Panc1 (cell line): ENCODE measurements at regions not wholly inside any gene's neighbourhood (a gene's known extent, or its start where the extent isn't known, plus 50 kb on each side); places are given as distances from the start of the nearest gene placed in this dataset.

Experiments
- ATAC-seq: fragments of 200-7000 bp; cut with Tn5 transposase; 2 replicates; pipeline ENCODE4 v1.9.1; 2020; ENCODE audit warnings: mild to moderate bottlenecking, moderate library complexity
- BruUV-seq: library from RNA; stranded (reverse); fragments of 400-500 nt; replicated peaks from 2 replicates; lab custom pipeline; 2021; lab: Mats Ljungman, UMichigan
- CTCF ChIA-PET: fragments of 300-600 bp; sonication (Branson Sonifier 250); formaldehyde crosslinking; loops from one replicate; lab custom pipeline; 2022; ENCODE audit warnings: antibody characterized with exemption; lab: Charles Lee
- POLR2A ChIA-PET: fragments of 300-600 bp; sonication (Branson Sonifier 250); formaldehyde crosslinking; loops from one replicate; lab custom pipeline; 2022; ENCODE audit warnings: antibody characterized with exemption; lab: Charles Lee
- DNase-seq: peaks from one replicate; pipeline ENCODE4 v3.0.0-alpha.2; 2010; ENCODE audit warnings: low read depth, low spot score
- H3K27ac ChIP-seq: 2 replicates; pipeline ENCODE4 v1.5.1; 2011; ENCODE audit warnings: mild to moderate bottlenecking, low read length, inconsistent platforms
- H3K27me3 ChIP-seq: fragments of 200-500 bp; sonication (Bioruptor generic); 2 replicates; pipeline ENCODE4 v1.6.0; 2014; ENCODE audit warnings: low read length, inconsistent platforms; ENCODE audit not compliant: control insufficient read depth, insufficient read depth
- H3K36me3 ChIP-seq: fragments of 200-500 bp; sonication (Bioruptor generic); 2 replicates; pipeline ENCODE4 v1.5.1; 2014; ENCODE audit warnings: inconsistent platforms, mild to moderate bottlenecking, low read length, moderate library complexity; ENCODE audit not compliant: control insufficient read depth, insufficient read depth
- H3K4me1 ChIP-seq: 2 replicates; pipeline ENCODE4 v1.5.1; 2011; ENCODE audit warnings: inconsistent platforms, mild to moderate bottlenecking, low read length, moderate library complexity; ENCODE audit not compliant: control insufficient read depth, insufficient read depth
- H3K4me3 ChIP-seq, 2 experiments: 2 replicates each; pipeline ENCODE4 v1.5.1; 2011 to 2012; ENCODE audit warnings: low read depth in 2 of 2, low read length in 2 of 2, mild to moderate bottlenecking in 2 of 2, inconsistent platforms in 1 of 2, moderate library complexity in 1 of 2
- H3K9me3 ChIP-seq: fragments of 200-500 bp; sonication (Bioruptor generic); 2 replicates; pipeline ENCODE4 v1.5.1; 2014; ENCODE audit warnings: low read depth, mild to moderate bottlenecking, inconsistent platforms, low read length, moderate library complexity; ENCODE audit not compliant: control insufficient read depth, insufficient read depth
- POLR2AphosphoS5 ChIP-seq: IDR thresholded peaks from 2 replicates; pipeline ENCODE4 v1.6.1; 2012; ENCODE audit warnings: mild to moderate bottlenecking, low read depth, low read length, moderate library complexity
- SIN3A ChIP-seq: IDR thresholded peaks from 2 replicates; pipeline ENCODE4 v1.6.1; 2012; ENCODE audit warnings: low read depth, mild to moderate bottlenecking, low read length, moderate library complexity, borderline replicate concordance; ENCODE audit not compliant: insufficient read depth
- TCF7L2 ChIP-seq: IDR thresholded peaks from 2 replicates; pipeline ENCODE4 v1.6.1; 2011; ENCODE audit warnings: mild to moderate bottlenecking, low read depth, low read length, inconsistent platforms
- in situ Hi-C: cut with HindIII; loops from 2 replicates; pipeline ENCODE4 v1.10.0; 2016; ENCODE audit warnings: low sequenced_read_pairs, low pct_unique_long_range_greater_than_20kb
- intact Hi-C: fragments of 100-400 bp; cut with micrococcal nuclease; formaldehyde crosslinking; loops from one replicate; pipeline ENCODE4 v1.10.0; 2022; ENCODE audit not compliant: unreplicated experiment
- TF ChIP-seq, protein P1 (sequence below): fragments of 450-650 bp; IDR thresholded peaks from 2 replicates; pipeline ENCODE4 v1.5.1; 2017; ENCODE audit warnings: mild to moderate bottlenecking
- TF ChIP-seq, protein P2 (sequence below), 2 experiments: IDR thresholded peaks; 2 replicates each; pipeline ENCODE4 v1.6.1; 2011 to 2012; ENCODE audit warnings: low read depth in 2 of 2, control low read depth in 1 of 2, low read length in 1 of 2, mild to moderate bottlenecking in 1 of 2, moderate library complexity in 1 of 2; ENCODE audit not compliant: insufficient read depth in 1 of 2

DNA sequence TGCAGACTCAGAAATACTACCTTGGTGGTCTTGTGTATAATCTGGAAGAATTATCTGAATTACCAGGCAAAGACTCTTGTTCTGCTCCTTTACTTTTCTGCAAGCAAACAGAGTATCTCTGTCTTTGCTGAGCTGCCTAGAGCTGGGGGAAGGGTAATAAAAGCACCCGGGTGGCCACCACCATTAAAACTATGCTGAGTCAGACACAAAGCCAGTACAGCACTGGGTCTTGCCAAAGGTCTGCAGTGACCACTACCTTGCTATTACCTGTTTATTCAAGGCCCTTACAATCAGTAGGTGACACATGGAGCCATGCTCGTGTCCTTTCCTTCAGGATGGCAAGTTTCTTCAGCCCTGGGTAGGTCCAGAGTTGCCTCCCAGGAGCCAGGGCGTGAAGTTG lies 420.6 kb upstream of the CNTN5 start:
- Histone ChIP-seq H3K27ac (no peak overlapping the region), H3K4me1 (no peaks in the 10 kb centered on the region), H3K27me3 (no peaks in the 10 kb centered on the region), H3K36me3 (no peaks in the 10 kb centered on the region), H3K9me3 (no peaks in the 10 kb centered on the region), H3K4me3 (no peak overlapping the region)
- no peak for DNase-seq
- no peak for ATAC-seq
- BruUV-seq: no TSS peak
- ChIA-PET POLR2A (no interaction called here), CTCF (no interaction called here)
- in situ Hi-C loops (no loop called here), intact Hi-C loops (no loop called here)
- TF ChIP-seq, protein P1, sequence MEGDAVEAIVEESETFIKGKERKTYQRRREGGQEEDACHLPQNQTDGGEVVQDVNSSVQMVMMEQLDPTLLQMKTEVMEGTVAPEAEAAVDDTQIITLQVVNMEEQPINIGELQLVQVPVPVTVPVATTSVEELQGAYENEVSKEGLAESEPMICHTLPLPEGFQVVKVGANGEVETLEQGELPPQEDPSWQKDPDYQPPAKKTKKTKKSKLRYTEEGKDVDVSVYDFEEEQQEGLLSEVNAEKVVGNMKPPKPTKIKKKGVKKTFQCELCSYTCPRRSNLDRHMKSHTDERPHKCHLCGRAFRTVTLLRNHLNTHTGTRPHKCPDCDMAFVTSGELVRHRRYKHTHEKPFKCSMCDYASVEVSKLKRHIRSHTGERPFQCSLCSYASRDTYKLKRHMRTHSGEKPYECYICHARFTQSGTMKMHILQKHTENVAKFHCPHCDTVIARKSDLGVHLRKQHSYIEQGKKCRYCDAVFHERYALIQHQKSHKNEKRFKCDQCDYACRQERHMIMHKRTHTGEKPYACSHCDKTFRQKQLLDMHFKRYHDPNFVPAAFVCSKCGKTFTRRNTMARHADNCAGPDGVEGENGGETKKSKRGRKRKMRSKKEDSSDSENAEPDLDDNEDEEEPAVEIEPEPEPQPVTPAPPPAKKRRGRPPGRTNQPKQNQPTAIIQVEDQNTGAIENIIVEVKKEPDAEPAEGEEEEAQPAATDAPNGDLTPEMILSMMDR: no peak
- TF ChIP-seq SIN3A (no peak), POLR2AphosphoS5 (no peak), TCF7L2 (no peak)
- TF ChIP-seq, protein P2, sequence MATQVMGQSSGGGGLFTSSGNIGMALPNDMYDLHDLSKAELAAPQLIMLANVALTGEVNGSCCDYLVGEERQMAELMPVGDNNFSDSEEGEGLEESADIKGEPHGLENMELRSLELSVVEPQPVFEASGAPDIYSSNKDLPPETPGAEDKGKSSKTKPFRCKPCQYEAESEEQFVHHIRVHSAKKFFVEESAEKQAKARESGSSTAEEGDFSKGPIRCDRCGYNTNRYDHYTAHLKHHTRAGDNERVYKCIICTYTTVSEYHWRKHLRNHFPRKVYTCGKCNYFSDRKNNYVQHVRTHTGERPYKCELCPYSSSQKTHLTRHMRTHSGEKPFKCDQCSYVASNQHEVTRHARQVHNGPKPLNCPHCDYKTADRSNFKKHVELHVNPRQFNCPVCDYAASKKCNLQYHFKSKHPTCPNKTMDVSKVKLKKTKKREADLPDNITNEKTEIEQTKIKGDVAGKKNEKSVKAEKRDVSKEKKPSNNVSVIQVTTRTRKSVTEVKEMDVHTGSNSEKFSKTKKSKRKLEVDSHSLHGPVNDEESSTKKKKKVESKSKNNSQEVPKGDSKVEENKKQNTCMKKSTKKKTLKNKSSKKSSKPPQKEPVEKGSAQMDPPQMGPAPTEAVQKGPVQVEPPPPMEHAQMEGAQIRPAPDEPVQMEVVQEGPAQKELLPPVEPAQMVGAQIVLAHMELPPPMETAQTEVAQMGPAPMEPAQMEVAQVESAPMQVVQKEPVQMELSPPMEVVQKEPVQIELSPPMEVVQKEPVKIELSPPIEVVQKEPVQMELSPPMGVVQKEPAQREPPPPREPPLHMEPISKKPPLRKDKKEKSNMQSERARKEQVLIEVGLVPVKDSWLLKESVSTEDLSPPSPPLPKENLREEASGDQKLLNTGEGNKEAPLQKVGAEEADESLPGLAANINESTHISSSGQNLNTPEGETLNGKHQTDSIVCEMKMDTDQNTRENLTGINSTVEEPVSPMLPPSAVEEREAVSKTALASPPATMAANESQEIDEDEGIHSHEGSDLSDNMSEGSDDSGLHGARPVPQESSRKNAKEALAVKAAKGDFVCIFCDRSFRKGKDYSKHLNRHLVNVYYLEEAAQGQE (IDR thresholded peaks at IDR 0.05; ENCODE audit: insufficient read depth in 1 of 2, low read depth in 2 of 2, low read length in 1 of 2): no peak

DNA sequence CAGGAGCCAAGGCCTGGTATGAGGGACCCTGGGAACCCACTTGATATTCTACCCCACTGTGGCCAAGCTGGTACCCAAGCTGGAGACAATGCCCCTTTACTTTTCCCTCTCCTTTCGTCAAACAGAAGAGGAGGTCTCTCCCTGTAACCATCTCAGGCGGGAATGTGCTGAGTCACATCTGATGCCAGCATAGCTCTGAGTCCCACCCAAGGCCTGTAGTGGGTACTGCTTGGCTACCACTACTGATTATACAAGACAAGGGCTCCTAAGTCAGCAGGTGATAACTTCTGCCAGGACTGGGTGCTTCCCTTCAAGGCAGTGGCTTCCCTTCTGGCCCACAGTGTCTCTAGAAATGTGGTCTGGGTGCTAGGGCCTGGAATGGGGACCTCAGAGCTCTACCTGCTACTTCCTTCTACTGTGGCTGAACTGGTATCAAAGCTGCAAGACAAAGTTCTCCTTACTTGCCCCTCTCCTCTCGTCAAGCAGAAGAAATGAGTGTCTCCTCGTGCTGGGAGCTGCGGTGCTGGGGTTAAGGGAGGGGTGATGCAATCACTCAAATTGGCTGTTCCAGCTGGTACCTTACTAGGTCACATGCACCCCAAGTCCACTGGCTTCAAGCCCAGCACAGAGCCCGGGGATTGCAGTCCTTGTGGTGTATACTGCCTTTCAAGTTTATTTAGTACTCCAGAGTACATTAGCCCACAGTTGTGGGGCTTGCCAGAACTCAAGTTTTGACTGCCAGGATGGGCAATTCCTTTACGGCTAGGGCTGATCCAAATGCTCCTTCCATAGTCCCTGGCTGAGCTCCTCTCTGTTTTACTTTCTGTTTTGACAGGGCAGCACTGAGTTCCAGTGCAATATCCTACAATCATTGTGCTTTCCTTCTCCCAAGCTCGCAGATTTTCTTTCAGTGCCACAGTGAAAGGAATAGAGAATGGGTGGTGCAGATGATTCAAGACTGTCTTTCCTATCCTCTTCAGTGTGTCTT lies 419.7 kb upstream of the CNTN5 start:
- CTCF ChIA-PET: no interaction called here

More for the DNA sequence above, 419.7 kb upstream of the CNTN5 start:
- POLR2A ChIA-PET: no interaction called here
- no peaks in the 10 kb centered on the region for H3K4me1 ChIP-seq
- intact Hi-C loops: no loop called here
- no peaks in the 10 kb centered on the region for H3K36me3 ChIP-seq
- no peak overlapping the region for H3K4me3 ChIP-seq
- no peak overlapping the region for H3K27ac ChIP-seq
- DNase-seq (no peak), ATAC-seq (no peak)
- no TSS peak for BruUV-seq
- in situ Hi-C loops: no loop called here
- no peaks in the 10 kb centered on the region for H3K9me3 ChIP-seq
- TF ChIP-seq, protein P1: no peak
- TF ChIP-seq SIN3A (no peak), POLR2AphosphoS5 (no peak), TCF7L2 (no peak)
- TF ChIP-seq, protein P2 (IDR thresholded peaks at IDR 0.05; ENCODE audit: insufficient read depth in 1 of 2, low read depth in 2 of 2, low read length in 1 of 2): no peak
- no peaks in the 10 kb centered on the region for H3K27me3 ChIP-seq
